NCI-H187 treated with DMSO at 0.1 percent for 48 hours (cell line): ENCODE measurements at regions not wholly inside any gene's neighbourhood (a gene's known extent, or its start where the extent isn't known, plus 50 kb on each side); places are given as distances from the start of the nearest gene placed in this dataset.

Source experiments
- DNase-seq: peaks from one replicate; lab custom pipeline; 2025; lab: John Stamatoyannopoulos, UW

GRCh38 chr4:151939670-151940069 is 178.9 kb upstream of the GATB start:
- DNase-seq, result no peak

- no peak for DNase-seq
These were observed 174.6 kb upstream of the GATB start for GRCh38 chr4:151935411-151935810.

DNA sequence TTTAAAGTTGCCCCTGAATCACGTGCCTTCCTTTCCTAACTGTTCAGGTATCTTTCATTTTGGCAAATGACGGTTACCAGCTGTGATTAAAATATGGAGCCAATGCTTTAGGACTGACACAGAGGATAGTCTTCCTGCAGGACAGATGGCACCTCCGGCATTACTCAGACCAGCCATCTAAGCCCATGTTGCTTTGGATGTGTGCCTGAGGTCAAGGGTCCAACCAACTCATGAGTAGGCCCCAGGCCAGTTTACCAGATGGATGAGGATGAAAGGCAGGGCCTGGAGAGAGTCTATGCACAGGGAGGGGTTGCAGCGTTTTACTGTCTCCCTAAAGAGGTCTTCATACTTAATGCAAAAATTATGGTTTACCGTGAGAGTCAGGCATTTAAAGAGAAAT is 174.0 kb upstream of the GATB start:
- DNase-seq, result no peak

DNA sequence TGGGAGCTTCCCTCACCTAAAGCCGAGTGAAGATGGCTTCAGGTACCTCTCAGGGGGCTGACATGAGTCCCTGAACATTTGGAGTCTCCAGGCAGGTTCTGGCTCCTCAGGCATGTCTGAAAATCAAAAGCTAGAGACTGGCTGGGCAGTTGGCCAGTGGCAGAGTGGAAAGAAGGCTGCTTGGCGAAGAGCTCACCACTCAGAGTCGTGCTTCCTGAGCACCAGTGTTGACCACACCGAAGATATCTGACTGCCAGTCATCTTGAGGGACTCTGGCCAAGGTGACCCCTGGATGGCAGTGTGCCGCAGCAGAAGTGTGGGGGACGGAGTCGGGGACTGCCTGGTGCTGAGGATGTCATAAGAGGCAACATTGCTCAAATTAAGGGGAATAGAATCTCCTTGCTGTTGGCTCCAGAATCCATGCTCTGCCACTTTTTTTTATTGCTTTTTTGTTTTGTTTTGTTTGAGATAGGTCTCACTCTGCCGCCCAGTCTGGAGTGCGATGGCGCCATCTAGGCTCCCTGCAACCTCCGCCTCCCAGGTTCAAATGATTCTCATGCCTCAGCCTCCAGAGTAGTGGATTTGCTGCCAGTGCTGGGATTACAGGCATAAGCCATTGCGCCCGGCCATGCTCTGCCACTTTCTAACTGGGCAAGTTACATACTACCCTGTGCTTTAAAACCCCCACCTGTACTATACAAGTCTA is 172.5 kb upstream of the GATB start:
- DNase-seq, result no peak

GRCh38 chr4:151931563-151931962 is 170.8 kb upstream of the GATB start:
- DNase-seq, result no peak

DNA sequence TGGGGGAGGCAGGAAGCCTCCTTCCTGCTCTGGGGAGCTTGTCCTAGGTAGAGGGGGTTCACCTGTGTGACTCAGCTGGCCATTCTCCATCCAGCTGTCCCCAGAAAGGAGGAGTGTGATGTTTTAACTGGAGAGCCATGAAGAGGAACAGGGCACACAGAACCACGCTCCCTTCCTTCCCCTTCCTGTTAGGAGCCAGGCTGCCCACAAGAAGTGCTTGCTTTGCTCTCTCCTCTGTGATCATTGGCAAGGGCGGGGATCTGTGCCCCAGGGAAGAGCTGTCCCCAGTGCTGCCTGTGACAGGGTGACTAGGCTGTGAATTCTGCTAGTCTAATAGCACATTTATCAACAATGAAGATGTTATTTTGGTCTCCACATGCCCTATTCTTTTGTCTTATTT is 169.6 kb upstream of the GATB start:
- no peak for DNase-seq

DNA sequence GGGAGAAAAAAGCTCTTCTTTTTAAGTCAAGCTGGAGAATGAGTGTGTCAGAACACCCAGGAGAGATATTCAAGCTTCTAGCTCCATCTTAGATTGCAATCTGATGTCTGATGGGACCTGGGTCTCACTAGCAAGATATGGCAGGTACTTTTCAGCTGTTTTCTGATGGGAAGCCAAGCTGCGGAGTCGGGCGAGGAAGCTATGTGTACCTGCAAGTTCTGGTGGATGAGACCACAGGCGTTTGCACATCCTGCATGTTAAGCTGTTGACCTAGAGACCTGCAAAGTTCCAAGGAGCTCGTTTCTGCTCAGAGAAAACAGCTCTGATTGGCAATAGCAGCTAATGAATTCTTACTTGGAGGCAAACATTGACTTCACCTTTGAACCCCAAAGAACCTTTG is 167.3 kb upstream of the GATB start:
- DNase-seq, result no peak

DNA sequence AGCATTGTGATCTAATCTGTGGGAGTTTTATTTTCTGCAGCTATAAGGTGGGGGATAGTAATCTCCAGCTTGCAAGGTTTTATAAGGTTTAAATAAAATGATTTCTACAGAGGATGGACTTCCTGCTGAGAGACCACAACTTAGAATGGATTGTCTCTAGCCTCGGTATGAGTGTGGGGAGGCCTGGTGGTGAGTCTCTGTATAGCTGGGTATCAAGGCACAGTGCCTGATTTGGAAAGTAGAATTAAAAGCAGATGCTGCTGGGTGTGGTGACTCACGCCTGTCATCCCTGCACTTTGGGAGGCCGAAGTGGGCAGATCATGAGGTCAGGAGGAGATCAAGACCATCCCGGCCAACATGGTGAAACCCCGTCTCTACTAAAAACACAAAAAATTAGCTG is 162.0 kb upstream of the GATB start:
- no peak for DNase-seq

DNA sequence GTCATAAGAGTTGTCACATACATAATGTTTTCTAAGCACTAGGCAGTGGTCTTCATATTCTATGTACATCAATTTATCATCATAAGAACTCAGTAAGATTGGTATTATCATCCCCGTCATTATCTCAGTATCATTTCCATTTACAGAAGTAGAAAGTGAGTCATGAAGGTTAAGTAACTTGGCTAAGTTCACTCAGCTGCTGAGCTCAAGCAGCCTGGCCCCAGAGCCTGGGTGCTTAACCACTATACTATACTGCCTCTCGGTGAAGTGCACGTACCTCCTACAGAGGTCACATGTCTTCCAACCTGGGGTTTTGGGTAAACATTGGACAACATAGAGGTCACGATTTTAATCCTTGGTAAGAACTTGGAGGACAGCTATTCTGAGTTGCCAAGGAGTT is 161.5 kb upstream of the GATB start:
- DNase-seq, result no peak

GRCh38 chr4:151921811-151922210 is 161.0 kb upstream of the GATB start:
- no peak for DNase-seq

GRCh38 chr4:151921386-151921785 is 160.6 kb upstream of the GATB start:
- no peak for DNase-seq

DNA sequence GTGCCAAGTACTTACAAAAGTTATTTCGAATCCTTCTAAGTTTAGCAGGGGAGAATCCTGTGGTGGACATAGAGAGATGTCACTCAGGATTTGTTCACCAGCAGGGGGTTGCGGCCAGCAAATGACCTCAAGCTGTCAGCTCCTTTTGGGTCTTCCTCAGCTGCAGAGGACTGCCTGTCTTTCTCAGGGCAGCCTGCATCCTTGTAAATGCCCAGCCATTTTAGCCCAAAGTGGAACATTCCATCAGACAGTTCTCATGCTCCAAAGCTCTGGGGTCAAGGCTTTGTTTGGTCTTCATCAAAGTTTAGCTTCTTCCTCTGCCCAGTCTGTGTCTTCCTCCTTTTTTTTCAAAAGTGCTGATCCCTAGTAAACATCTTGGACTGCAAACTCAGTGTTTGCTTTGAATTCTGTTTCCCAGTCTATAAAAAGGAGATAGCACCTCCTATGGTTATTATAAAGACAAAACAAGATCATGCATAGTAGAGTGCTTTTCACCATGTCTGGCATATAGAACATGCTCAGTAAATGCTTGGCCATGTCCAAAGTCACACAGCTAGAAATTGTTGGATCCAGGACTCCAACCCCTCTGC is 156.4 kb upstream of the GATB start:
- DNase-seq, result no peak

DNA sequence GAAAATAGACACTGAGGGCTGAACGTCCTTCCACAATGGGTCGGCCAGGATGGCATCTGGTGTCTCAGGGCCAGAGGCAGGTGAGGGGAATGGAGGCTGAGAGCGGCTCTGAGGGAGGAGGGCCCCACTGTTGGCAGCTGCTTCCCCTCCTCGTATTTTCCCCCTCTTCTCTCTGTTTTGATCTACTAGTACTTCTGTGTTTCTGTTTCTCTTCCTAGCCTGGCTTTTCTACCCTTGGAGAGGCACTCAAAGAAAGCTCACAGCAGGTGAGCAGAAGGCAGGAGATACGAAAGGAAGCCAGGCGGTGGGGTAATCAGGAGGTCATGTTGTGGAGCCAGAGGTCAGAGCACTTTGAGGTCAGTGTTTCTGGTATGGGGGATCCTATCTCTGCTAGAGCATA is 151.8 kb upstream of the GATB start:
- no peak for DNase-seq

- no peak for DNase-seq
These were observed 151.2 kb upstream of the GATB start for GRCh38 chr4:151911970-151912369.

- DNase-seq, result no peak
These were observed 148.1 kb upstream of the GATB start for GRCh38 chr4:151908734-151909497.

- DNase-seq, result no peak
These were observed 147.4 kb upstream of the GATB start for GRCh38 chr4:151908201-151908600.

DNA sequence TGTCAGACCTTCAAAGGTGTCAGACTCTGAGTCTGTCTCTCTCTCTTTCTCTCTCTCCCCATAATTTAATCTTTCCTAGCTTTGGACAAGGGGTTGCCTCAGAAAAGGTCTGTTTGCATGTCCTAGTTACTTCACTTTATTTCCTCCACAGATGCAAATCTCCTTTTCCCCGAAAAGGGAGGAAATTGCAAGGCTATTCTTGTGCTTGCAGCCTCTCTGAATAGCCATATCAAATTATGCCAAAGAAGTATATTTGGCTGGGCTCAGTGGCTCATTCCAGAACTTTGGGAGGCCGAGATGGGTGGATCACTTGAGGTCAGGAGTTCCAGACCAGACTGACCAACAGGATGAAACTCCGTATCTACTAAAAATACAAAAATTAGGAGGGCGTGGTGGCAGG is 145.6 kb upstream of the GATB start:
- no peak for DNase-seq

GRCh38 chr4:151905197-151905596 is 144.4 kb upstream of the GATB start:
- DNase-seq, result no peak

DNA sequence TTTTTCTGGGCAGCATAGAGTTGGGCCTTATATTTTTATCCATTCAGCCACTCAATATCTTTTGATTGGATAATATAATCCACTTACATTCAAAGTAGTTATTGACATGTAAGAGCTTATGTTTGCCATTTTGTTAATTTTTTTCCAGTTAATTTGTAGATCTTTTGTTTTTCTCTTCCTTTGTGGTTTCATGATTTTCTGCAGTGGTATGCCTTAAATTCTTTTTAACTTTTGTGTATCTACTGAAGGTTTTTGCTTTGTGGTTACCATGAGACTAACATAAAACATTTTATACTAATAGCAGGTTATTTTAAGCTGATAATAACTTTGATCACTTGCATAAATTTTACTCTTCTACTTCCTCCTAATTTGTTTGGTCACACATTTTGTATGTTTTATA is 140.8 kb upstream of the GATB start:
- no peak for DNase-seq

- no peak for DNase-seq
These were observed 136.1 kb upstream of the GATB start for GRCh38 chr4:151896880-151897279.

DNA sequence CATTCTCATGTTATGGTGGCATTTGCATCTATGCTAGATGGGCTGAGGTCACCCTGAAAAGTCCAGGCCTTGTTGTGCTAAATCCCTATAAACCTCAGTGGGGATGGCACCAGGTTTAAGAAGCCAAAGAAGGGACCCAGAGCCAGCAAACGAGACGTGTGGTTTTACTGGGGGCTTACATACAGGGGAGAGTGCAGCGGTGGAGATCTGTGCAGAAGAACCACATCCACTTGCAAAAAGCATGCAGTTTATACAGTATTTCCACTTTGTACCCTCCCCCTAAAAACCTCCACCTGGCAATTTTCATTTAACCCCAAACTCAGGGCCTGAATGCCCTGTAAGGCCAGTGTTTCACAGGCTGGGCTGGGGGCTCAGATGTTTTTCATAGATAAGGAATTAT is 134.9 kb upstream of the GATB start:
- DNase-seq, result no peak

DNA sequence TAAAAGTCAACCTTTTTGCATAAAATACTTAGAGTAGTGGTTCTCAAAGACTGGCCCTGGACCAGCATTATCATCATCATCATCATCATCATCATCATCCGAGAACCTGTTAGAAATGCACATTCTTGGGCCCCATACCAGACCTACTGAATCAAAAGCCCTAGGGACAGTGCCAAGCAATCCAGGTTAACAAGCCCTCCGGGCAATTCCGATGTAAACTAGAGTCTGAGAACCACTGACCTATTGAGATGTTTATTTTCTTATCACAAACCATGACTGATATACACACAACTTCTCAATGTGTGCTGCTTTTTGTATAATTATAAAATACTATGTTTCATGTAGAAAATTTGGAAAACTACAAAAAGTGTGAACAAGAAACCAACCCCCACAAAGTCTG is 133.4 kb upstream of the GATB start:
- no peak for DNase-seq

DNA sequence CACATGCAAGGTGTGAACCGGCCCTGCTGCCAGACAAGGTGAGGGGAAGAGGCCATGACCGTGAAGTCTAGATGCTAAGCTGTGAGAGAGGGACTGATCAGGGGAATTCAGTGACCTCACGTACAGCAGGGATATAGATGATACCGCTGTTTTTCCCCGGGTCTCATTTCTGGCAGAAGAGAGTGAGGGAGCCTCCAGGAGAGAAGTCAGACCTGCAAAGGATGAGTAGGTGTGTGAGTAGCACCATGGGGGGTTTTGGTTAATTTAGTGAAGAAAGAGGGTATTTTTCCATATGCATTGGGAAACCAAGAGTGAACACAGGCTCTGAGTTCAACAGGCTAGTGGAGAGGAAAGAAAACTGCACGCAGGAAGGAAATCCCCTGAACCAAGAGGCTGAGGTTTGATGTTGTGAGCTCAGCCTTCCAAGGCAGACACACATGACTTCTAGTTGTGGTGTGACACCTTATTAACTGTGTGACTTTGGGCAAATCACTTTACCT is 127.6 kb upstream of the GATB start:
- DNase-seq, result no peak
